Ascending aorta (tissue), 2 donors: ENCODE measurements at regions not wholly inside any gene's neighbourhood (a gene's known extent, or its start where the extent isn't known, plus 50 kb on each side); places are given as distances from the start of the nearest gene placed in this dataset.
"Not testable (repeated sequence)": the region's sequence is repeated elsewhere in the genome, so short reads cannot be mapped to it uniquely, and the experiment has no call there.

Experiments used
- DNase-seq, 2 donors: peaks; one replicate each; pipeline ENCODE4 v3.0.0-alpha.2; 2019; ENCODE audit warnings: low spot score in 2 of 2
- H3K27ac ChIP-seq, 2 donors: fragments of 200-600 bp; sonication (generic); one replicate each; pipeline ENCODE4 v1.5.1; 2016 to 2017; ENCODE audit warnings: mild to moderate bottlenecking in 1 of 2
- H3K27me3 ChIP-seq: fragments of 200-600 bp; sonication (generic); one replicate; pipeline ENCODE4 v1.5.1; 2017
- H3K36me3 ChIP-seq, 2 donors: fragments of 200-600 bp; sonication (generic); one replicate each; pipeline ENCODE4 v1.5.1; 2016
- H3K4me1 ChIP-seq, 2 donors: fragments of 200-600 bp; sonication (generic); one replicate each; pipeline ENCODE4 v1.5.1; 2016 to 2017; ENCODE audit warnings: mild to moderate bottlenecking in 1 of 2
- H3K4me3 ChIP-seq, 2 donors: fragments of 200-600 bp; sonication (generic); one replicate each; pipeline ENCODE4 v1.5.1; 2016 to 2017; ENCODE audit warnings: mild to moderate bottlenecking in 1 of 2
- H3K9me3 ChIP-seq, 2 donors: fragments of 200-600 bp; sonication (generic); one replicate each; pipeline ENCODE4 v1.5.1; 2016
- CTCF ChIP-seq, 3 experiments: fragments of 200-600 bp in 2 of 3; fragments of 450-650 bp in 1 of 3; sonication (generic) in 2 of 3; IDR thresholded peaks; one replicate each; pipeline ENCODE4 v1.5.1; 2016 to 2019; ENCODE audit warnings: antibody characterized with exemption in 3 of 3, mild to moderate bottlenecking in 1 of 3, moderate library complexity in 1 of 3
- intact Hi-C: fragments of 100-400 bp; cut with DNase I; formaldehyde crosslinking; loops from one replicate; pipeline ENCODE4 v1.15.1; 2023

GRCh38 chr3:1456781-1457311 is 364.0 kb downstream of the CNTN6 start:
- DNase-seq: no peak
- H3K4me3 ChIP-seq: no peak overlapping the region
- no peak overlapping the region for H3K27ac ChIP-seq
- no peaks in the 10 kb centered on the region for H3K4me1 ChIP-seq
- H3K36me3 ChIP-seq: no peaks in the 10 kb centered on the region
- no peaks in the 10 kb centered on the region for H3K9me3 ChIP-seq
- no peak for TF ChIP-seq CTCF (IDR thresholded peaks at IDR 0.05)
- no peaks in the 10 kb centered on the region for H3K27me3 ChIP-seq
- intact Hi-C loops: no loop called here

- Histone ChIP-seq H3K9me3 (no peaks in the 10 kb centered on the region), H3K4me1 (no peaks in the 10 kb centered on the region), H3K27ac (no peak overlapping the region), H3K36me3 (no peaks in the 10 kb centered on the region), H3K27me3 (no peaks in the 10 kb centered on the region), H3K4me3 (no peak overlapping the region)
- DNase-seq: no peak
- intact Hi-C loops: no loop called here
- TF ChIP-seq CTCF (IDR thresholded peaks at IDR 0.05): no peak
These were observed 369.5 kb downstream of the CNTN6 start for GRCh38 chr3:1462371-1462770.

GRCh38 chr3:1462856-1463450 is 370.1 kb downstream of the CNTN6 start:
- no peak for DNase-seq
- intact Hi-C loops: no loop called here
- Histone ChIP-seq H3K36me3 (no peaks in the 10 kb centered on the region), H3K27ac (no peak overlapping the region), H3K4me1 (no peaks in the 10 kb centered on the region), H3K27me3 (no peaks in the 10 kb centered on the region), H3K4me3 (no peak overlapping the region), H3K9me3 (no peaks in the 10 kb centered on the region)
- TF ChIP-seq CTCF (IDR thresholded peaks at IDR 0.05): no peak

GRCh38 chr3:1465091-1465490 is 372.3 kb downstream of the CNTN6 start:
- H3K4me3 ChIP-seq, intact Hi-C loops, H3K36me3 ChIP-seq: not testable (repeated sequence)

GRCh38 chr3:1468145-1468544 is 375.3 kb downstream of the CNTN6 start:
- Histone ChIP-seq H3K27ac (no peak overlapping the region), H3K9me3 (no peaks in the 10 kb centered on the region), H3K4me3 (no peak overlapping the region), H3K4me1 (no peaks in the 10 kb centered on the region), H3K36me3 (no peaks in the 10 kb centered on the region), H3K27me3 (no peaks in the 10 kb centered on the region)
- intact Hi-C loops: no loop called here
- no peak for DNase-seq
- TF ChIP-seq CTCF (IDR thresholded peaks at IDR 0.05): no peak

More at GRCh38 chr3:1465091-1465490, 372.3 kb downstream of the CNTN6 start:
- H3K9me3 ChIP-seq, DNase-seq, H3K27ac ChIP-seq, H3K4me1 ChIP-seq, H3K27me3 ChIP-seq: not testable (repeated sequence)

GRCh38 chr3:1469248-1469647 is 376.4 kb downstream of the CNTN6 start:
- no peaks in the 10 kb centered on the region for H3K36me3 ChIP-seq
- DNase-seq: no peak
- H3K27ac ChIP-seq: no peak overlapping the region
- no peaks in the 10 kb centered on the region for H3K27me3 ChIP-seq
- no peak overlapping the region for H3K4me3 ChIP-seq
- intact Hi-C loops: no loop called here
- H3K9me3 ChIP-seq: no peaks in the 10 kb centered on the region
- TF ChIP-seq CTCF (IDR thresholded peaks at IDR 0.05): no peak
- H3K4me1 ChIP-seq: no peaks in the 10 kb centered on the region
